Muscle layer of colon (tissue), 2 donors: ENCODE measurements at regions not wholly inside any gene's neighbourhood (a gene's known extent, or its start where the extent isn't known, plus 50 kb on each side); places are given as distances from the start of the nearest gene placed in this dataset.

ENCODE experiments used
- H3K27ac ChIP-seq: one replicate; pipeline ENCODE4 v1.7.0; 2013; ENCODE audit warnings: low read depth, mild to moderate bottlenecking, low read length, moderate library complexity
- H3K27me3 ChIP-seq, 2 donors: one replicate each; pipeline ENCODE4 v1.7.0; 2013; ENCODE audit warnings: low read length in 2 of 2, mild to moderate bottlenecking in 2 of 2; ENCODE audit not compliant: insufficient read depth in 2 of 2, control insufficient read depth in 1 of 2
- H3K36me3 ChIP-seq: one replicate; pipeline ENCODE4 v1.7.0; 2013; ENCODE audit warnings: mild to moderate bottlenecking, low read length; ENCODE audit not compliant: insufficient read depth
- H3K4me1 ChIP-seq: one replicate; pipeline ENCODE4 v1.7.0; 2013; ENCODE audit warnings: mild to moderate bottlenecking, low read length; ENCODE audit not compliant: insufficient read depth
- H3K4me3 ChIP-seq, 2 donors: one replicate each; pipeline ENCODE4 v1.7.0; 2013; ENCODE audit warnings: low read length in 2 of 2, low read depth in 1 of 2, mild to moderate bottlenecking in 1 of 2, moderate library complexity in 1 of 2
- H3K9ac ChIP-seq: one replicate; pipeline ENCODE4 v1.7.0; 2013; ENCODE audit warnings: low read length
- H3K9me3 ChIP-seq: one replicate; pipeline ENCODE4 v1.7.0; 2013; ENCODE audit warnings: mild to moderate bottlenecking, low read length
- donor health status: abdominal sarcoma.
- donor health status: Adenocarcinoma of cecum.

DNA sequence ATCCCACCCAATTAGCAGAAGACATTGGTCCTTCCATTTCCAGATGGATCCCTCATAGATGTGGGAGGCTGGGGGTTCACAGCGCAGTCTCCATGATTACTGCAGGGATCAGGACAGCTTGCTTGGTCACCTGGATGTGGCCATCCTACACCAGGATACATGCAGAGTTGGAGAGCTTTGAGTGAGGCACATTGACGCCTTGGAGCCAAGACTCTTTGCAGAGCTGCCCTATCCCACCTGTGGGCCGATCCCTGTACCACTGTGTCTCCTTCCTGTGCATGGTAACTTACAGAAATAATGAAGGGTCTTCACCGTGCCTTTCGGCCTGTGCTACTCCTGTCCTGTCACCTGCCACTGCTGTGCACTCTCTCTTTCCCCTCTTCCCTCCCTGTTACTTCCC, 444.8 kb downstream of the GLRX3 start:
- Histone ChIP-seq H3K36me3 (no peaks in the 10 kb centered on the region), H3K27ac (no peak overlapping the region), H3K9me3 (no peaks in the 10 kb centered on the region), H3K4me3 (no peak overlapping the region), H3K4me1 (no peaks in the 10 kb centered on the region), H3K9ac (no peak overlapping the region), H3K27me3 (no peaks in the 10 kb centered on the region)

DNA sequence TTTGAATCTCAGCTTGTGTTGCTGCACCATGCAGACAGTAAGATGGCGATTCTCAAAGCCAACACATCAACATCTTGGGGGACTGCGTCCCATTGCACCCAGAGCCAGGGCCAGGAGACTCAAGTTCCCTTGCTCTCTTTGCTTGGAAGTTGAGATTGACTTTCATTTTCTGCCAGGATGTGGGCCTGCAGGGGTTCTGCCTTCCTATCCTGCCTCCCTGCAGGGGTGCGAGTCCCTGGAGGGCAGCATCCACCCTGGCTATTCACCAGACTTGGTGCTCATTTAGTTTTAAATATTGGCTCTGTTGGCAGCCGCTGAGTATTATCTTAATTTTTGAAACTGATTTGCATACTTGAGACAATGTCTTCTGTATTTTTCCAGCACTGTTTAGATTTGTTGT, 451.5 kb downstream of the GLRX3 start:
- Histone ChIP-seq H3K4me1 (no peaks in the 10 kb centered on the region), H3K4me3 (no peak overlapping the region), H3K27me3 (no peaks in the 10 kb centered on the region), H3K9ac (no peak overlapping the region), H3K9me3 (no peaks in the 10 kb centered on the region), H3K36me3 (no peaks in the 10 kb centered on the region), H3K27ac (no peak overlapping the region)

DNA sequence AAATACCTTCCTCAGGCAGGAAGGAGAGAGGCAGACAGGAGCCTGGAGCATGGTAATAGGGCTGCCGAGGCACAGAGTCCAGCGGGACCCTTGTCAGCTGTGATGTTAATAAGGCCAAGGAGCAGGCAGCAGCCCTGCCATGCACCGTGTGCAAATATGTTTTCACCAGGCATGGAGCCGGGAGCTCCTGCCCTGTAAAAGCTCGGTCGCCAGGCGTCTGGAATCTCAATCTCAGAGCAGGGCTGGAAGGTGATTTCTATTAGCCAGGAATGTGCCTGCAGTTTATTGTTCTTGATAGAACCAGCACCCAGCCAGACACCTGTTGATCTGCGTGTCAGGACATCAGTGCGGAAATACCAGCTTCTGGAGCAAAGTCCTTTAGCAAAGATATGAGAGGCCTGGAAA, 469.8 kb downstream of the GLRX3 start:
- no peaks in the 10 kb centered on the region for H3K9me3 ChIP-seq
- H3K9ac ChIP-seq, result no peak overlapping the region
- no peaks in the 10 kb centered on the region for H3K27me3 ChIP-seq
- H3K4me1 ChIP-seq, result no peaks in the 10 kb centered on the region
- H3K4me3 ChIP-seq, result no peak overlapping the region
- H3K36me3 ChIP-seq, result no peaks in the 10 kb centered on the region
- no peak overlapping the region for H3K27ac ChIP-seq

- H3K9ac ChIP-seq, result no peak overlapping the region
- no peaks in the 10 kb centered on the region for H3K9me3 ChIP-seq
- no peak overlapping the region for H3K27ac ChIP-seq
- H3K4me3 ChIP-seq, result no peak overlapping the region
- no peaks in the 10 kb centered on the region for H3K36me3 ChIP-seq
- no peaks in the 10 kb centered on the region for H3K27me3 ChIP-seq
- H3K4me1 ChIP-seq, result no peaks in the 10 kb centered on the region
Measured at GRCh38 chr10:130607366-130607765, 471.2 kb downstream of the GLRX3 start.

GRCh38 chr10:130611239-130611638, 475.0 kb downstream of the GLRX3 start:
- no peaks in the 10 kb centered on the region for H3K9me3 ChIP-seq
- H3K27ac ChIP-seq, result no peak overlapping the region
- H3K36me3 ChIP-seq, result no peaks in the 10 kb centered on the region
- no peaks in the 10 kb centered on the region for H3K4me1 ChIP-seq
- H3K4me3 ChIP-seq, result no peak overlapping the region
- H3K9ac ChIP-seq, result no peak overlapping the region
- H3K27me3 ChIP-seq, result no peaks in the 10 kb centered on the region

DNA sequence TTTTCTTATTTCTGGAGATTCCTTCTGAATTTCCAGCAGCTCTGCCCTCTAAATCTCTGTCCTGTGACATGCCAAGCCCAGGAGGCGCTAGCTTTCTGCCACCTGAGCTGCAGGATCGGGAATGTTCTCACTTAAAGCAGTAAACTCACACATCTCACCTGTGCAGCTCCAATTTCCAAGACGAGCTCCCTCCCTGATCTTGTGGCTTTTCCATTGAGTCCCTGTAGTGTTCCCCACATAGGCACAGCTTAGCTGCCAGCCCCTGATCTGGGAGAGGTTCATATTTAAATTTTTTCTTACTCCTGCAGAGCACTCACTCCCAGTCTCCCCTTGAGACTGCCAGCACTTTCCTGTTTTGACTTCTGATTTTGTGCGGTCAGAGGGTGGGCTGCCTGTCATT, 479.3 kb downstream of the GLRX3 start:
- H3K36me3 ChIP-seq, result no peaks in the 10 kb centered on the region
- H3K9ac ChIP-seq, result no peak overlapping the region
- H3K27me3 ChIP-seq, result no peaks in the 10 kb centered on the region
- no peak overlapping the region for H3K27ac ChIP-seq
- no peak overlapping the region for H3K4me3 ChIP-seq
- H3K9me3 ChIP-seq, result no peaks in the 10 kb centered on the region
- H3K4me1 ChIP-seq, result no peaks in the 10 kb centered on the region

DNA sequence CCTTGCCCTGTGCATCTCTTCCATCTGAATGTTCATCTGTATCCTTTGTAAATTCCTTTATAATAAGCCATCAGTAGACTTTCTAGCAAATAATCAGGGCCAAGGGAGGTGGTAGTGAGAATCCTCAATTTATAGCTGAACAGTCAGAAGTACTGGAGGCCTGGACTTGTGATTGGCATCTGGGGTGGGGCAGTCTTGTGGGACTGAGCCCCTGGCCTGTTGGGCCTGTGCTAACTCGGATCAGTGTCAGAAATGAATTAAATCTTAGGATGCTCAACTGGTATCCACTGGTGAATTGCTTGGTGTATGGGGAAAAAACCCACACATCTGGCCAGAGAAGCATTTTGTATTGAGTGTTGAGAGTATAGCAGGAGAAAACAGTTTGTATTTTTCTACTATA, 481.8 kb downstream of the GLRX3 start:
- Histone ChIP-seq H3K4me3 (no peak overlapping the region), H3K9ac (no peak overlapping the region), H3K4me1 (no peaks in the 10 kb centered on the region), H3K9me3 (no peaks in the 10 kb centered on the region), H3K27ac (no peak overlapping the region), H3K36me3 (no peaks in the 10 kb centered on the region), H3K27me3 (no peaks in the 10 kb centered on the region)

DNA sequence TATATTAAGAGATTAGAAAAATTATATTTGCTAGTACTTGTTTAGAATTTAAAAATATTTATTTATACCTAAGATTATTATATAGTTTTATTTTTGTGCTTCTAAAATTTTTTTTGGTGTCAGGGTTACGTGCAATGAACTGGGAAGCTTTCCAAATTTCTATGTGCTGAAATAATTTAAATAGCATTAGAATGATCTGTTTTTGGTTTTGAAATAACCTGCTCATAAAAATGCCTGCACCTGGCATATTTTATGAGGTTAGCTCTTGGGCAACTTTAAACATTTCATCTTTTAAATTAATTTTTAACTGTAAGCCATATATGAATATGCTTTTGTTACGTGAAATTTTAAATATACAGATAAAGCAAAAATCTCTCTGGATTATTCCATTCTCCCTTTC, 482.5 kb downstream of the GLRX3 start:
- Histone ChIP-seq H3K4me3 (no peak overlapping the region), H3K36me3 (no peaks in the 10 kb centered on the region), H3K4me1 (no peaks in the 10 kb centered on the region), H3K27ac (no peak overlapping the region), H3K9me3 (no peaks in the 10 kb centered on the region), H3K27me3 (no peaks in the 10 kb centered on the region), H3K9ac (no peak overlapping the region)

- Histone ChIP-seq H3K27ac (no peak overlapping the region), H3K9me3 (no peaks in the 10 kb centered on the region), H3K27me3 (no peaks in the 10 kb centered on the region), H3K4me3 (no peak overlapping the region), H3K36me3 (no peaks in the 10 kb centered on the region), H3K4me1 (no peaks in the 10 kb centered on the region), H3K9ac (no peak overlapping the region)
Measured at GRCh38 chr10:130621231-130621775, 485.1 kb downstream of the GLRX3 start.

- Histone ChIP-seq H3K27me3 (no peaks in the 10 kb centered on the region), H3K9ac (no peak overlapping the region), H3K4me1 (no peaks in the 10 kb centered on the region), H3K27ac (no peak overlapping the region), H3K4me3 (no peak overlapping the region), H3K36me3 (no peaks in the 10 kb centered on the region), H3K9me3 (no peaks in the 10 kb centered on the region)
Measured at GRCh38 chr10:130623680-130624267, 487.6 kb downstream of the GLRX3 start.

DNA sequence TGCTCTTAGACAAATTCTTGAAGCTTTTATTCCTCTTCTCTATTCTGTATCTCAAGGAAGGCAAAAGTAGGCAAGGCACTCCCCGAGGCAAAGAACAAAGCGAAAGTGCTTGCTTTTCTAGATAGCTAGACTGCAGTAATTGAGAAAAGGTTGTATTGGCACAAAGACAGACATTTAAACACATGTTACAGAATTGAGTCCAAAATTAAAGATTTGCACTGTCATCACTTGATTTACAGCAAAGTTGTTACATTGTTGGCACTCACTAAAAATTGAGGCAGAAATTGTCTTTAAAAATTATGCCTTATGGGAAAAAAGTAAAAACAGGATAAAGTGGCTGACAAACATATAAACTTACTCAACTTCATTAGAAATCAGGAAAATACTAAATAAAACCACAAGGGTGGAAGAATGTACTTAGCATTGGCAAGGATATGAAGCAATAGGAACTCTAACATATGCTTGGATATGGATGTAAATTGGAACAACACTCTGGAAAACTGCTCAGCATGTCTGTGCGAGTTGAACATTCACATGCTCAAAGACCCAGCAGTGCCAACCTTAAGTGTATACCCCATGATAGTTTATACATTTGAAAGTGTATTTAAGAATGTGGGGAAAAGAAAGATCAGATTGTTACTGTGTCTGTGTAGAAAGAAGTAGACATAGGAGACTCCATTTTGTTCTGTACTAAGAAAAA, 491.3 kb downstream of the GLRX3 start:
- no peaks in the 10 kb centered on the region for H3K4me1 ChIP-seq
- H3K27me3 ChIP-seq, result no peaks in the 10 kb centered on the region
- no peak overlapping the region for H3K4me3 ChIP-seq
- no peak overlapping the region for H3K9ac ChIP-seq
- no peaks in the 10 kb centered on the region for H3K9me3 ChIP-seq
- H3K36me3 ChIP-seq, result no peaks in the 10 kb centered on the region
- no peak overlapping the region for H3K27ac ChIP-seq

- Histone ChIP-seq H3K27me3 (no peaks in the 10 kb centered on the region), H3K9ac (no peak overlapping the region), H3K27ac (no peak overlapping the region), H3K4me1 (no peaks in the 10 kb centered on the region), H3K9me3 (no peaks in the 10 kb centered on the region), H3K36me3 (no peaks in the 10 kb centered on the region), H3K4me3 (no peak overlapping the region)
Measured at GRCh38 chr10:130630135-130630534, 493.9 kb downstream of the GLRX3 start.
